GM12874 (cell line): ENCODE measurements at regions not wholly inside any gene's neighbourhood (a gene's known extent, or its start where the extent isn't known, plus 50 kb on each side); places are given as distances from the start of the nearest gene placed in this dataset.

Source experiments
- TF ChIP-seq, protein P1 (sequence below): IDR thresholded peaks from 2 replicates; pipeline ENCODE4 v1.5.1; 2011; ENCODE audit warnings: low read depth, mild to moderate bottlenecking, control low read depth, low read length, moderate library complexity; ENCODE audit not compliant: insufficient read depth

DNA sequence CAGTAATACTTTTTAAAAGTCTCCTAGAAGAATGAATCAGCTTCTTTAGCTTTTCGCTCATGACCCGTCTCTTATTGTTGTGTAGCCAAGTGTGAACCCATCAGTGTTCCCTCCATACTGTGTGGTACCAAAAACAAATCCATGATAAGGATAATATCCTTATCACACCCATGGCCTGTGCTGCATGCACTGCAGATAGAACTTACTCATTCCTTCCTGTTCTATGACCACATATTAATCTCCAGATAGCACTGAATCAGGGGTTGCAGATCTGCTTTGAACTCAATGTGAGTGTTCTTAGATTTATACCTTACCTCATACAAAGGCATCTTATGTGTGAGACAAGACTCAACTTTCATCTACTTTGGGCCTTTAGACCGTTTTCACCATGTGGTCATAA lies 373.4 kb downstream of the JRKL start:
- TF ChIP-seq, protein P1, sequence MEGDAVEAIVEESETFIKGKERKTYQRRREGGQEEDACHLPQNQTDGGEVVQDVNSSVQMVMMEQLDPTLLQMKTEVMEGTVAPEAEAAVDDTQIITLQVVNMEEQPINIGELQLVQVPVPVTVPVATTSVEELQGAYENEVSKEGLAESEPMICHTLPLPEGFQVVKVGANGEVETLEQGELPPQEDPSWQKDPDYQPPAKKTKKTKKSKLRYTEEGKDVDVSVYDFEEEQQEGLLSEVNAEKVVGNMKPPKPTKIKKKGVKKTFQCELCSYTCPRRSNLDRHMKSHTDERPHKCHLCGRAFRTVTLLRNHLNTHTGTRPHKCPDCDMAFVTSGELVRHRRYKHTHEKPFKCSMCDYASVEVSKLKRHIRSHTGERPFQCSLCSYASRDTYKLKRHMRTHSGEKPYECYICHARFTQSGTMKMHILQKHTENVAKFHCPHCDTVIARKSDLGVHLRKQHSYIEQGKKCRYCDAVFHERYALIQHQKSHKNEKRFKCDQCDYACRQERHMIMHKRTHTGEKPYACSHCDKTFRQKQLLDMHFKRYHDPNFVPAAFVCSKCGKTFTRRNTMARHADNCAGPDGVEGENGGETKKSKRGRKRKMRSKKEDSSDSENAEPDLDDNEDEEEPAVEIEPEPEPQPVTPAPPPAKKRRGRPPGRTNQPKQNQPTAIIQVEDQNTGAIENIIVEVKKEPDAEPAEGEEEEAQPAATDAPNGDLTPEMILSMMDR, result no peak

DNA sequence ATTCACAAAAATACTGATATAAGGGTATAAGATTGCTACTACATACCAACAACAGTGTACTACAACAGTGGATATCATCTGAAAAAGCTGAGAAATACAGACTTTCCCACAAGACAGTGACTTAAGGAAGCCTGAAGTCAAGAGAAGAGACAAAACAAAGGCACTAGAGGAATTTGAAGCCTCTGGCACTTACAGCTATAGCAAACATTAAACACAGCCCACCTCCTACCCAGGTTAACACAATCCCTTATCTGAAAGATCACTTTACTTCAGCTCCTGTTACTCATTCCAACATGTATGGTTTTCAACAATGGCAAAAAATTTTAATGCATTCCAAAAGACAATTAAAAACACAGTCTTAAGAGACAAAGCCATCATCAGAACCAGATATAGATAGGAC lies 388.5 kb downstream of the JRKL start:
- TF ChIP-seq, protein P1, result no peak

DNA sequence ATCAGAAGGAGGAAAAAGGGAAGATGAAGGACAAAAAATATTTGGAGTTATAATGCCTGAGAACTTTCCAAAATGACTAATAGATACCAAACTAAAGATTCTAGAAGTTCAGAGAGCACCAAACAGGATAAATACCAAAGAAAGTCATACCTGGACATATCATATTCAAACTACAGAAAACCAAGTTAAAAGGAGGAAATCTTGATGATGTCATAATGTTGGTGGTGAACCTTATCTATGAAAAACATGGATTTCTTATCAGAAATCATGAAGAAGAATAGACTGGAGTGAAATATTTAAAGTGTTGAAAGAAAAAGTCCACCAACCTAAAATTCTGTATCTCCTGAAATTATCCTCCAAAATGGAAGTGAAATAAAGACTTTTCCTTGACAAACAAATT lies 389.2 kb downstream of the JRKL start:
- TF ChIP-seq, protein P1, result no peak

DNA sequence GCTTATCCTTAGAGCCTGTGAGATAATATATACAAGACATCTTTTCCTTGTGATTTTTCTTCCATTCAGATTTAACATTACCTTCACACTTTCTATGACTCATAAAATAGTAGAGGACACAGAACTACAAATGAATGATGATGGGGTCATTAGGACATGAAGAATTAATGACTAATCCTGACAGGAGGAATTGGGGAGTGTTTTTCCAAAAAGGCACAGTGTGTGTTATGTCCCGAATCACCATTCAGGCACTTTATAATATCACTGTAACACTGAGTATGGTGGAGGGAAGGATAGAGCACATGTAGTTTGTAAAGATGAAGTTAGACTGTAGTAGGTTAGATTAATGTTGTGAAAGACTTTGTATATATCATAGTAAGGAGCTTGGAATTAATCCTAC lies 391.3 kb downstream of the JRKL start:
- TF ChIP-seq, protein P1, result no peak

DNA sequence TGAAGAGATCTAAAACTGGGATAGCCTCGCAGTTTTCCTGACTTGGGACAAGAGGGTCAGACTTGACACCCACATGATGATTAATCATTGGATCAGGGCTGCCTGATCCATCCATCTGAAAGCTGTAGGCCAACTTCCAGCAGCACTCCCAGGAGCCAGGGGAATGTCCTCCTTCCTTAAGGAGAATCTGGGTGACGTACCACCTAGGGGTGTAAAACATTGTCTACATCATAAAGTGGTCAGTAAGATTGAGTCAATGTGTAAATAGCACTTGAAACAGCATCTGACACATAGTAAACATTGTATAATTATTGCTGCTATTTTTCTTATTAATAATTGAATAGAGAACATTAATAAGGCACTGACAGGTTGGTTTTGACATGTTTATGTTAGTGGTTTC lies 392.8 kb downstream of the JRKL start:
- TF ChIP-seq, protein P1, result no peak

DNA sequence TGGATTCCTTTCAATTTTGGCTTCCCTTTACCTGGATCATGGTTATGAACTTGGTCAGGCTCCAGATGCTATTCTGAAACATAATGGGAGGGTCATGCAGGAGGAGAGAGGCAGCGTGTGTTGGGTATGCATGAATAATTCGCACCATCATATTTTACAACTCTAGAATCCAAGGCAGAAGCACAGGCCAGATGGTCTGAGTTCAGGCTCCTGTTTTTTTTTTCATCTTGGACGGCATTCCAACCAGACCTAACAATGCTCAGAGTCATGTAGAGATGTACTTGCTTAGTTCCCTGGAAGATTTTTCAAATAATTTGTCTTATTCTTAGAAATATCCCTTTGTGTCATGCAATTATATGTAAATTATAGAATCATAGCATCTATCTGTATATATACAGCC lies 393.5 kb downstream of the JRKL start:
- TF ChIP-seq, protein P1, result no peak

DNA sequence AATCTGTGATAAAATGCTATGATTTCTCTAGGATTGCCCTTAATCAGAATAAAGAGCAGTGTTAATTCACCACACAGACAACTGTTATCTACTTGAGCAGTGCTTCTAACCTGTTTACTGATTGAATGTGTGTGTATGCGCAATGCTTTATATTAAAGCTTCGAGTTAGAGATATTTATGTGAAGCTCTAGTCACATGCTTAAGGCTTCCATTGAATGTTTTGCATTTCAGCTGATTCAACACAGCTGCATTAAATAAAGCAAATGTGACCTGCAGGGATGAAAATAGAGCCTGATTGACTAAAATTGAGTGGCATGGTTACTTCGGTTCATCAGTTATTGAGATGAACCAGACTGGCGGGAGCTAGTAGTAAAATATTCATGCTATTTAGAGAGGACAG lies 395.3 kb downstream of the JRKL start:
- TF ChIP-seq, protein P1, result no peak

DNA sequence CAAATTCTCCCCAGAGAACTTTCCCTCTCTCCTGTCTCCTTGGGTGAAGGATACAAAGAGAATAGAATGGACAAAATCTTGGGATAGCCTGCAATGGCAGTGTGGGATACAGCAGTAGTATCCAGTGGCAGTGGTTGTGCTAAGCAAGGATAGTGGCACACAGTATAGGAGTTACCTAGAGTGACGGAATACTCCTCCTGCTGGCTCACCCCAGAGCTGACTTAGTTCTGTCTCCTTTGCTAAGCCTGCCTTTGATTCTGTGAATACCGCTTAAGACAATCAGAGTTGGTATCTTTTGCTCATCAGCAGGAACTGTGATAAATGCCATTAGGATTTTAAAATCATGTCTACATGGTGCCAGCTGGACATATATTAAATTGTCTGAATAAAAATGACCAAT lies 404.3 kb downstream of the JRKL start:
- TF ChIP-seq, protein P1, result no peak
